Kidney (tissue), 13 donors: ENCODE measurements at regions not wholly inside any gene's neighbourhood (a gene's known extent, or its start where the extent isn't known, plus 50 kb on each side); places are given as distances from the start of the nearest gene placed in this dataset.

Experiments used
- DNase-seq, 5 donors: peaks; one replicate each; pipeline ENCODE4 v3.0.0-alpha.2; 2013 to 2020
- FAIRE-seq: peaks from 2 replicates; lab custom pipeline; 2012; peaks lifted over from hg19 to GRCh38; lab: Jason Lieb, UNC
- H3K27ac ChIP-seq, 2 donors: one replicate each; pipeline ENCODE4 v1.7.0; 2013; ENCODE audit warnings: low read depth in 2 of 2, low read length in 2 of 2, inconsistent platforms in 1 of 2
- H3K27me3 ChIP-seq: one replicate; pipeline ENCODE4 v1.7.1; 2013; ENCODE audit warnings: low read length, inconsistent platforms; ENCODE audit not compliant: control insufficient read depth, insufficient read depth
- H3K36me3 ChIP-seq, 3 donors: one replicate each; pipeline versions ENCODE4 v1.7.0 to v1.7.1; 2013; ENCODE audit warnings: low read length in 3 of 3, control low read depth in 1 of 3, inconsistent platforms in 1 of 3; ENCODE audit not compliant: insufficient read depth in 3 of 3, control insufficient read depth in 2 of 3
- H3K4me1 ChIP-seq, 3 donors: one replicate each; pipeline versions ENCODE4 v1.7.0 to v1.7.1; 2013; ENCODE audit warnings: low read length in 3 of 3, inconsistent platforms in 1 of 3, low read depth in 1 of 3; ENCODE audit not compliant: control insufficient read depth in 2 of 3, insufficient read depth in 2 of 3
- H3K4me3 ChIP-seq, 3 donors: one replicate each; pipeline versions ENCODE4 v1.7.0 to v1.8.1; 2013; ENCODE audit warnings: low read length in 3 of 3, control low read depth in 1 of 3, inconsistent platforms in 1 of 3
- H3K9ac ChIP-seq, 3 donors: one replicate each; pipeline versions ENCODE4 v1.7.0 to v1.7.1; 2013; ENCODE audit warnings: low read length in 3 of 3, control low read depth in 1 of 3, inconsistent platforms in 1 of 3
- H3K9me3 ChIP-seq, 3 donors: one replicate each; pipeline versions ENCODE4 v1.7.0 to v1.7.1; 2013; ENCODE audit warnings: low read length in 3 of 3, control low read depth in 1 of 3, inconsistent platforms in 1 of 3; ENCODE audit not compliant: control insufficient read depth in 2 of 3, insufficient read depth in 1 of 3
- intact Hi-C: fragments of 100-400 bp; cut with DNase I; formaldehyde crosslinking; loops from one replicate; pipeline ENCODE4 v1.11.1; 2022
- TF ChIP-seq, protein P1 (sequence below): IDR thresholded peaks from 3 replicates; pipeline ENCODE4 v1.5.1; 2012; ENCODE audit warnings: mild to moderate bottlenecking, moderate library complexity, borderline replicate concordance; ENCODE audit not compliant: insufficient read depth; ENCODE audit errors: extremely low read depth
- donor health status: control.
- donor health status: control.
- donor health status: control.
- donor health status: control.
- donor health status: control.
- donor health status: DM: yes; HTN: yes; CAD: no.
- donor health status: Normal renal cell carcinoma (clear cell type).

DNA sequence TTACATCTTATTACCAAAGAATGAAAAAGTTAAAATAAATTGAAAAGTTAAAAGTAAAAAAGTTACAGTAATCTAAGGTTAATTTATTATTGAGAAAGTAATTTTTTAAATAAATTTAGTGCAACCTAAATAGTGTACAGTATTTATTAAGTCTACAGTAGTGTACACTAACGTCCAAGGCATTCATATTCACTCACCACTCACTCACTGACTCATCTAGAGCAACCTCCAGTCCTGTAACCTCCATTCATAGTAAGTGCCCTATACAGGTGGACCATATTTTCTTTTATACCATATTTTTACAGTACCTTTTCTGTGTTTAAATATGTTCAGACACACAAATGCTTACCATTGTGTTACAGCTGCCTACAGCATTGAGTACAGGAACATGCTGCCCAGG, 624.7 kb upstream of the NOX3 start:
- TF ChIP-seq, protein P1, sequence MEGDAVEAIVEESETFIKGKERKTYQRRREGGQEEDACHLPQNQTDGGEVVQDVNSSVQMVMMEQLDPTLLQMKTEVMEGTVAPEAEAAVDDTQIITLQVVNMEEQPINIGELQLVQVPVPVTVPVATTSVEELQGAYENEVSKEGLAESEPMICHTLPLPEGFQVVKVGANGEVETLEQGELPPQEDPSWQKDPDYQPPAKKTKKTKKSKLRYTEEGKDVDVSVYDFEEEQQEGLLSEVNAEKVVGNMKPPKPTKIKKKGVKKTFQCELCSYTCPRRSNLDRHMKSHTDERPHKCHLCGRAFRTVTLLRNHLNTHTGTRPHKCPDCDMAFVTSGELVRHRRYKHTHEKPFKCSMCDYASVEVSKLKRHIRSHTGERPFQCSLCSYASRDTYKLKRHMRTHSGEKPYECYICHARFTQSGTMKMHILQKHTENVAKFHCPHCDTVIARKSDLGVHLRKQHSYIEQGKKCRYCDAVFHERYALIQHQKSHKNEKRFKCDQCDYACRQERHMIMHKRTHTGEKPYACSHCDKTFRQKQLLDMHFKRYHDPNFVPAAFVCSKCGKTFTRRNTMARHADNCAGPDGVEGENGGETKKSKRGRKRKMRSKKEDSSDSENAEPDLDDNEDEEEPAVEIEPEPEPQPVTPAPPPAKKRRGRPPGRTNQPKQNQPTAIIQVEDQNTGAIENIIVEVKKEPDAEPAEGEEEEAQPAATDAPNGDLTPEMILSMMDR, result no peak
- DNase-seq, result no peak
- Histone ChIP-seq H3K36me3 (no peaks in the 10 kb centered on the region), H3K27me3 (no peaks in the 10 kb centered on the region), H3K9me3 (no peaks in the 10 kb centered on the region), H3K9ac (no peak overlapping the region), H3K4me3 (no peak overlapping the region), H3K27ac (no peak overlapping the region), H3K4me1 (no peaks in the 10 kb centered on the region)
- no peak for FAIRE-seq
- intact Hi-C loops, result no loop called here

DNA sequence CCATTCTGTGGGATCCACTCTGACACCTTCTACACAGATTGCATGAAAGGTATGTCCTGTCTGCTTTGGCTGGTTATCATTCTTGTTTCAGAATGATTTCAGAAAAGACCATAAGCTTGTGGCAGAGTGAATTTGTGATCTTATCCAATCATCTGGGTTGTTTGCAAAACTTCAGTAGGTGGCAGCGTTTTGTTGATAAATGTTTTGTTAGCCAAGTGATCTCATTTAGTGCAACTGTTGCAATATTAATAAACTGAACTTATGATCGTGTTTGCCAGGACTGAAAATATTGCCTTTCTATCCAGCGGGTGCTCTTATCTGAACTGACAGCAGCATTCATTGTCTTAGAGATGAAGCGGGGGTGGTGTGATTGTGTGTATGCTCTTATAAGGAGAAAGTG, 613.2 kb upstream of the NOX3 start:
- FAIRE-seq, result no peak
- Histone ChIP-seq H3K9ac (no peak overlapping the region), H3K4me3 (no peak overlapping the region), H3K27ac (no peak overlapping the region), H3K4me1 (no peaks in the 10 kb centered on the region), H3K9me3 (no peaks in the 10 kb centered on the region), H3K36me3 (no peaks in the 10 kb centered on the region), H3K27me3 (no peaks in the 10 kb centered on the region)
- peak in 2 of 5 donors; percentile 19 to 37 for DNase-seq
- intact Hi-C loops, result no loop called here
- TF ChIP-seq, protein P1, result no peak

DNA sequence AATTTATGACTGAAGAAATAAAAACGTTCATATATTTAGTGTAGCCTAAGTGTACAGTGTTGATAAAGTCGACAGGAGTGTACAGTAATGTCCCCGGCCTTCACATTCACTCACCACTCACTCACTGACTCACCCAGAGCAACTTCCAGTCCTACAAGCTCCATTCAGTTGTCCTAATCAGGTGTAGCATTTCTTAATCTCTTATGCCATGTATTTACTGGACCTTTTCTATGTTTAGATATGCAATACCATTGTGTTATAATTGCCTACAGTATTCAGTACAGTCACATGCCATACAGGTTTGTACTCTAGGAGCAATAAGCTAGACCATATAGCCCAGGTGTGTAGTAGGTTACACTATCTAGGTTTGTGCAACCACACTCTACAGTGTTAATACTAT, 610.2 kb upstream of the NOX3 start:
- TF ChIP-seq, protein P1, result no peak
- H3K4me1 ChIP-seq, result no peaks in the 10 kb centered on the region
- H3K36me3 ChIP-seq, result no peaks in the 10 kb centered on the region
- no peak for FAIRE-seq
- no peak for DNase-seq
- intact Hi-C loops, result no loop called here
- no peak overlapping the region for H3K4me3 ChIP-seq
- H3K9me3 ChIP-seq, result no peaks in the 10 kb centered on the region
- no peak overlapping the region for H3K9ac ChIP-seq
- no peak overlapping the region for H3K27ac ChIP-seq
- no peaks in the 10 kb centered on the region for H3K27me3 ChIP-seq

DNA sequence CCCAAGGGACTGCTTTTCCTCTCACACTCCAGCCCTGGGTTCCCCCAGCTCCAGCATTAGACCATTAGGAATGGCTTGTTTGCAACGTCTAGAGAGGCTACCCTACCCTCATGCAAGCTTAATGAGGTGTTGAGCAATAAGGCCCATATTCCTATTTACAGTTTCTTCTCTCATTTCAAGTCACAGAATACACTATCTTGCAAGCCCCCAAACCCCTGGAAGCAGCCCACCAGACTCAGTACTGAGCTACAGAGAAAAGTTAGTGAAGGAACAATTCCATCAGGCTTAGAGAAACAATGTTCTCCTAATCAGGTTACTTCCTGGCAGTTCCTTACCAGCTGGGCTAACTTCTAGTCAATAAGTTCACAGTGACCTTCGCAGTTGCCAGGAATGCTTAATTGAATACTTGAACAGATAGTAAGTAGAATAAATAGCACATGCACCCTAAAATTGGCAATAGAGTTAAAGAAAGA, 606.5 kb upstream of the NOX3 start:
- TF ChIP-seq, protein P1, result no peak
- no peak for FAIRE-seq
- no peaks in the 10 kb centered on the region for H3K9me3 ChIP-seq

More for the DNA sequence above, 606.5 kb upstream of the NOX3 start:
- H3K27me3 ChIP-seq, result no peaks in the 10 kb centered on the region
- no peaks in the 10 kb centered on the region for H3K4me1 ChIP-seq
- DNase-seq, result no peak
- intact Hi-C loops, result no loop called here
- no peak overlapping the region for H3K9ac ChIP-seq
- no peaks in the 10 kb centered on the region for H3K36me3 ChIP-seq
- H3K27ac ChIP-seq, result no peak overlapping the region
- no peak overlapping the region for H3K4me3 ChIP-seq
